Thymus (tissue), 11 donors: ENCODE measurements at regions not wholly inside any gene's neighbourhood (a gene's known extent, or its start where the extent isn't known, plus 50 kb on each side); places are given as distances from the start of the nearest gene placed in this dataset.
"Not testable (repeated sequence)": the region's sequence is repeated elsewhere in the genome, so short reads cannot be mapped to it uniquely, and the experiment has no call there.

Source experiments
- DNase-seq, 9 donors: peaks; one replicate each; pipeline ENCODE4 v3.0.0-alpha.2; 2013; ENCODE audit warnings: low spot score in 9 of 9, low read depth in 6 of 9, missing footprints in 1 of 9
- H3K27ac ChIP-seq, 2 donors: one replicate each; pipeline ENCODE4 v1.5.1; 2013; ENCODE audit warnings: control low read depth in 1 of 2, low read depth in 1 of 2, low read length in 1 of 2, mild to moderate bottlenecking in 1 of 2, moderate library complexity in 1 of 2
- H3K27me3 ChIP-seq, 2 donors: one replicate each; pipeline ENCODE4 v1.5.1; 2013; ENCODE audit warnings: low read length in 1 of 2; ENCODE audit not compliant: control insufficient read depth in 2 of 2, insufficient read depth in 1 of 2
- H3K36me3 ChIP-seq, 2 donors: one replicate each; pipeline ENCODE4 v1.5.1; 2013; ENCODE audit warnings: low read length in 1 of 2, mild to moderate bottlenecking in 1 of 2, moderate library complexity in 1 of 2; ENCODE audit not compliant: control insufficient read depth in 2 of 2, insufficient read depth in 2 of 2
- H3K4me1 ChIP-seq, 2 donors: one replicate each; pipeline ENCODE4 v1.5.1; 2013; ENCODE audit warnings: low read length in 2 of 2; ENCODE audit not compliant: control insufficient read depth in 2 of 2, insufficient read depth in 2 of 2
- H3K4me3 ChIP-seq, 2 donors: one replicate each; pipeline ENCODE4 v1.5.1; 2013; ENCODE audit warnings: low read length in 2 of 2, control low read depth in 1 of 2, mild to moderate bottlenecking in 1 of 2
- H3K9me3 ChIP-seq, 2 donors: one replicate each; pipeline ENCODE4 v1.5.1; 2013; ENCODE audit warnings: low read length in 1 of 2, mild to moderate bottlenecking in 1 of 2; ENCODE audit not compliant: control insufficient read depth in 2 of 2, insufficient read depth in 1 of 2
- WGBS: extraction: QIAGEN DNeasy Blood & Tissue Kit; methylation state at CpG from one replicate; pipeline ENCODE4 v1.1.7; 2013; 5-methylcytosine and 5-hydroxymethylcytosine counted together
- donor health status: healthy.

GRCh38 chr21:22189278-22189677 is 1191.1 kb downstream of the NCAM2 start:
- no peak overlapping the region for H3K27ac ChIP-seq
- H3K27me3 ChIP-seq: no peaks in the 10 kb centered on the region
- H3K4me3 ChIP-seq: no peak overlapping the region
- no peaks in the 10 kb centered on the region for H3K36me3 ChIP-seq
- no peak for DNase-seq
- 97% methylated on average over 6 of the region's 6 CpGs for WGBS
- no peaks in the 10 kb centered on the region for H3K4me1 ChIP-seq
- no peaks in the 10 kb centered on the region for H3K9me3 ChIP-seq

- no peak overlapping the region for H3K4me3 ChIP-seq
- no peaks in the 10 kb centered on the region for H3K4me1 ChIP-seq
- whole genome bisulfite sequencing: 82% methylated on average over 1 of the region's 1 CpG
- H3K36me3 ChIP-seq: no peaks in the 10 kb centered on the region
- no peak for DNase-seq
- H3K27ac ChIP-seq: no peak overlapping the region
- H3K9me3 ChIP-seq: no peaks in the 10 kb centered on the region
- H3K27me3 ChIP-seq: no peaks in the 10 kb centered on the region
These were observed 1193.4 kb downstream of the NCAM2 start for GRCh38 chr21:22191581-22191980.

- 89% methylated on average over 2 of the region's 2 CpGs for WGBS
- H3K27ac ChIP-seq: no peak overlapping the region
- DNase-seq: no peak
- H3K4me3 ChIP-seq: no peak overlapping the region
- H3K9me3 ChIP-seq: no peaks in the 10 kb centered on the region
- H3K27me3 ChIP-seq: no peaks in the 10 kb centered on the region
- H3K4me1 ChIP-seq: no peaks in the 10 kb centered on the region
- no peaks in the 10 kb centered on the region for H3K36me3 ChIP-seq
These were observed 1194.6 kb downstream of the NCAM2 start for GRCh38 chr21:22192766-22193165.

GRCh38 chr21:22194986-22195385 is 1196.8 kb downstream of the NCAM2 start:
- H3K27me3 ChIP-seq, DNase-seq, H3K4me1 ChIP-seq, H3K9me3 ChIP-seq, H3K27ac ChIP-seq, H3K36me3 ChIP-seq, H3K4me3 ChIP-seq: not testable (repeated sequence)
- WGBS: 93% methylated on average over 6 of the region's 6 CpGs

- no peak overlapping the region for H3K27ac ChIP-seq
- WGBS: 92% methylated on average over 4 of the region's 4 CpGs
- DNase-seq: no peak
- no peaks in the 10 kb centered on the region for H3K4me1 ChIP-seq
- H3K27me3 ChIP-seq: no peaks in the 10 kb centered on the region
- no peak overlapping the region for H3K4me3 ChIP-seq
- H3K36me3 ChIP-seq: no peaks in the 10 kb centered on the region
- H3K9me3 ChIP-seq: no peaks in the 10 kb centered on the region
These were observed 1202.3 kb downstream of the NCAM2 start for GRCh38 chr21:22200378-22201092.

- WGBS: 94% methylated on average over 4 of the region's 4 CpGs
- H3K9me3 ChIP-seq: no peaks in the 10 kb centered on the region
- H3K4me3 ChIP-seq: no peak overlapping the region
- H3K36me3 ChIP-seq: no peaks in the 10 kb centered on the region
- H3K27me3 ChIP-seq: no peaks in the 10 kb centered on the region
- no peaks in the 10 kb centered on the region for H3K4me1 ChIP-seq
- H3K27ac ChIP-seq: no peak overlapping the region
- no peak for DNase-seq
These were observed 1202.9 kb downstream of the NCAM2 start for GRCh38 chr21:22201126-22201525.

- Histone ChIP-seq H3K4me3 (no peak overlapping the region), H3K27me3 (no peaks in the 10 kb centered on the region), H3K4me1 (no peaks in the 10 kb centered on the region), H3K36me3 (no peaks in the 10 kb centered on the region), H3K9me3 (no peaks in the 10 kb centered on the region), H3K27ac (no peak overlapping the region)
- WGBS: 99% methylated on average over 1 of the region's 1 CpG
- DNase-seq: no peak
These were observed 1203.5 kb downstream of the NCAM2 start for GRCh38 chr21:22201669-22202068.

GRCh38 chr21:22209304-22209700 is 1211.1 kb downstream of the NCAM2 start:
- no peak for DNase-seq
- 100% methylated on average over 1 of the region's 1 CpG for WGBS
- Histone ChIP-seq H3K4me1 (no peaks in the 10 kb centered on the region), H3K27ac (no peak overlapping the region), H3K27me3 (no peaks in the 10 kb centered on the region), H3K36me3 (no peaks in the 10 kb centered on the region), H3K4me3 (no peak overlapping the region), H3K9me3 (no peaks in the 10 kb centered on the region)

- Histone ChIP-seq H3K36me3 (no peaks in the 10 kb centered on the region), H3K4me1 (no peaks in the 10 kb centered on the region), H3K9me3 (no peaks in the 10 kb centered on the region), H3K27me3 (no peaks in the 10 kb centered on the region), H3K27ac (no peak overlapping the region), H3K4me3 (no peak overlapping the region)
- WGBS: 96% methylated on average over 2 of the region's 2 CpGs
- DNase-seq: no peak
These were observed 1213.7 kb downstream of the NCAM2 start for GRCh38 chr21:22211943-22212342.
